ENCODE measurements at regions not wholly inside any gene's neighbourhood (a gene's known extent, or its start where the extent isn't known, plus 50 kb on each side); places are given as distances from the start of the nearest gene placed in this dataset.
A peak's percentile ranks its signal among the peaks of the same experiment; 100 is the strongest.

- DNase-seq (ENCODE audit: low spot score) = no peak
These were observed 275.1 kb upstream of the GJB5 start for GRCh38 chr1:34479731-34480130.

GRCh38 chr1:34488080-34488708 lies 266.7 kb upstream of the GJB5 start:
- DNase-seq (ENCODE audit: low spot score) = no peak

- DNase-seq (ENCODE audit: low spot score) = peak; percentile 26
These were observed 254.4 kb upstream of the GJB5 start for GRCh38 chr1:34500451-34500850.

GRCh38 chr1:34511802-34512201 lies 243.0 kb upstream of the GJB5 start:
- DNase-seq (ENCODE audit: low spot score) = no peak

- DNase-seq (ENCODE audit: low spot score) = no peak
These were observed 236.6 kb upstream of the GJB5 start for GRCh38 chr1:34518146-34518699.

- no peak for DNase-seq (ENCODE audit: low spot score)
These were observed 234.7 kb upstream of the GJB5 start for GRCh38 chr1:34520111-34520510.

GRCh38 chr1:34524783-34525182 lies 230.1 kb upstream of the GJB5 start:
- DNase-seq (ENCODE audit: low spot score) = no peak

GRCh38 chr1:34529935-34530859 lies 224.7 kb upstream of the GJB5 start:
- no peak for DNase-seq (ENCODE audit: low spot score)

- DNase-seq (ENCODE audit: low spot score) = no peak
These were observed 222.7 kb upstream of the GJB5 start for GRCh38 chr1:34532113-34532512.

- no peak for DNase-seq (ENCODE audit: low spot score)
These were observed 216.4 kb upstream of the GJB5 start for GRCh38 chr1:34538481-34538880.

- peak; percentile 13 for DNase-seq (ENCODE audit: low spot score)
These were observed 207.7 kb upstream of the GJB5 start for GRCh38 chr1:34547046-34547674.

- DNase-seq (ENCODE audit: low spot score) = peak; percentile 28
These were observed 205.6 kb upstream of the GJB5 start for GRCh38 chr1:34549199-34549598.

GRCh38 chr1:34578306-34578705 lies 176.5 kb upstream of the GJB5 start:
- no peak for DNase-seq (ENCODE audit: low spot score)

GRCh38 chr1:34582356-34582755 lies 172.5 kb upstream of the GJB5 start:
- no peak for DNase-seq (ENCODE audit: low spot score)

- no peak for DNase-seq (ENCODE audit: low spot score)
These were observed 167.1 kb upstream of the GJB5 start for GRCh38 chr1:34587761-34588160.

GRCh38 chr1:34590211-34590623 lies 164.6 kb upstream of the GJB5 start:
- DNase-seq (ENCODE audit: low spot score) = no peak

- peak; percentile 5 for DNase-seq (ENCODE audit: low spot score)
These were observed 162.9 kb upstream of the GJB5 start for GRCh38 chr1:34591751-34592629.

GRCh38 chr1:34597877-34598514 lies 156.9 kb upstream of the GJB5 start:
- peak; percentile 66 for DNase-seq (ENCODE audit: low spot score)

- DNase-seq (ENCODE audit: low spot score) = no peak
These were observed 151.9 kb upstream of the GJB5 start for GRCh38 chr1:34602907-34603306.

GRCh38 chr1:34603594-34603993 lies 151.3 kb upstream of the GJB5 start:
- no peak for DNase-seq (ENCODE audit: low spot score)

- no peak for DNase-seq (ENCODE audit: low spot score)
These were observed 148.3 kb upstream of the GJB5 start for GRCh38 chr1:34606504-34606903.
